ENCODE measurements at regions not wholly inside any gene's neighbourhood (a gene's known extent, or its start where the extent isn't known, plus 50 kb on each side); places are given as distances from the start of the nearest gene placed in this dataset.
"Not testable (repeated sequence)": the region's sequence is repeated elsewhere in the genome, so short reads cannot be mapped to it uniquely, and the experiment has no call there.

GRCh38 chr4:18454349-18454748 is 432.8 kb upstream of the LCORL start:
- no peak for DNase-seq (ENCODE audit: low read depth)

- DNase-seq (ENCODE audit: low read depth) = no peak
Measured at GRCh38 chr4:18445110-18445509, 423.6 kb upstream of the LCORL start.

GRCh38 chr4:18444206-18444605 is 422.7 kb upstream of the LCORL start:
- no peak for DNase-seq (ENCODE audit: low read depth)

GRCh38 chr4:18442957-18443356 is 421.4 kb upstream of the LCORL start:
- DNase-seq (ENCODE audit: low read depth) = no peak

GRCh38 chr4:18441676-18442075 is 420.1 kb upstream of the LCORL start:
- no peak for DNase-seq (ENCODE audit: low read depth)

- DNase-seq (ENCODE audit: low read depth) = no peak
Measured at GRCh38 chr4:18441203-18441590, 419.6 kb upstream of the LCORL start.

- no peak for DNase-seq (ENCODE audit: low read depth)
Measured at GRCh38 chr4:18440527-18441202, 419.1 kb upstream of the LCORL start.

GRCh38 chr4:18439311-18439710 is 417.8 kb upstream of the LCORL start:
- DNase-seq (ENCODE audit: low read depth) = no peak

GRCh38 chr4:18435781-18436180 is 414.2 kb upstream of the LCORL start:
- no peak for DNase-seq (ENCODE audit: low read depth)

- DNase-seq (ENCODE audit: low read depth) = no peak
Measured at GRCh38 chr4:18422685-18423084, 401.1 kb upstream of the LCORL start.

- no peak for DNase-seq (ENCODE audit: low read depth)
Measured at GRCh38 chr4:18421519-18421918, 400.0 kb upstream of the LCORL start.

- DNase-seq (ENCODE audit: low read depth) = no peak
Measured at GRCh38 chr4:18419780-18420179, 398.2 kb upstream of the LCORL start.

GRCh38 chr4:18418195-18418898 is 396.8 kb upstream of the LCORL start:
- DNase-seq (ENCODE audit: low read depth) = not testable (repeated sequence)

GRCh38 chr4:18417651-18418050 is 396.1 kb upstream of the LCORL start:
- DNase-seq (ENCODE audit: low read depth) = not testable (repeated sequence)

- DNase-seq (ENCODE audit: low read depth) = no peak
Measured at GRCh38 chr4:18406264-18406663, 384.7 kb upstream of the LCORL start.

- DNase-seq (ENCODE audit: low read depth) = no peak
Measured at GRCh38 chr4:18405054-18405453, 383.5 kb upstream of the LCORL start.

GRCh38 chr4:18404642-18405041 is 383.1 kb upstream of the LCORL start:
- DNase-seq (ENCODE audit: low read depth) = no peak

- no peak for DNase-seq (ENCODE audit: low read depth)
Measured at GRCh38 chr4:18403327-18403726, 381.8 kb upstream of the LCORL start.

- no peak for DNase-seq (ENCODE audit: low read depth)
Measured at GRCh38 chr4:18401868-18402267, 380.3 kb upstream of the LCORL start.

- no peak for DNase-seq (ENCODE audit: low read depth)
Measured at GRCh38 chr4:18401425-18401824, 379.9 kb upstream of the LCORL start.

- DNase-seq (ENCODE audit: low read depth) = no peak
Measured at GRCh38 chr4:18398661-18399060, 377.1 kb upstream of the LCORL start.

GRCh38 chr4:18397681-18398390 is 376.3 kb upstream of the LCORL start:
- no peak for DNase-seq (ENCODE audit: low read depth)

- DNase-seq (ENCODE audit: low read depth) = no peak
Measured at GRCh38 chr4:18394656-18395055, 373.1 kb upstream of the LCORL start.
